NCI-H2227 (cell line): ENCODE measurements at regions not wholly inside any gene's neighbourhood (a gene's known extent, or its start where the extent isn't known, plus 50 kb on each side); places are given as distances from the start of the nearest gene placed in this dataset.
A peak's percentile ranks its signal among the peaks of the same experiment; 100 is the strongest.

ENCODE experiments used
- DNase-seq: peaks from one replicate; lab custom pipeline; 2025; ENCODE audit not compliant: unreplicated experiment; lab: John Stamatoyannopoulos, UW

DNA sequence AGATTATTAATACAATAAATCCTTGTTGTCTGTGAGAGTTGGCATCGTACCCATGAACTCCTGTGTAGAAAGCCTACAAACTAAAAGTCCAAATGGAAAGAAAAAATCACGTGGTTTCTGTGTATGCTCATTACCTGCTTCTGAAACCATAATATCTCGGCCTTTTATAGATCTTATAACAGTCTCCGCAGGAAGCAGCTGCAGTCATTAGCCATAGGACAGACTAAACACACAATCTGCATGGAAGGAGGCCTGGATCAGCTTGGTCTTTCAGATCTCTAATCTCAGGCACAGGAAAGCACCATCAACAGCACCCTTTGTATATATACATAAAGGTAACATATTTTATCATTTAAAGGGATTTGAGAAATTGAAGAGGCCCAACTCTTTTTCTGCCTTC is 508.9 kb upstream of the TCF4 start:
- no peak for DNase-seq

DNA sequence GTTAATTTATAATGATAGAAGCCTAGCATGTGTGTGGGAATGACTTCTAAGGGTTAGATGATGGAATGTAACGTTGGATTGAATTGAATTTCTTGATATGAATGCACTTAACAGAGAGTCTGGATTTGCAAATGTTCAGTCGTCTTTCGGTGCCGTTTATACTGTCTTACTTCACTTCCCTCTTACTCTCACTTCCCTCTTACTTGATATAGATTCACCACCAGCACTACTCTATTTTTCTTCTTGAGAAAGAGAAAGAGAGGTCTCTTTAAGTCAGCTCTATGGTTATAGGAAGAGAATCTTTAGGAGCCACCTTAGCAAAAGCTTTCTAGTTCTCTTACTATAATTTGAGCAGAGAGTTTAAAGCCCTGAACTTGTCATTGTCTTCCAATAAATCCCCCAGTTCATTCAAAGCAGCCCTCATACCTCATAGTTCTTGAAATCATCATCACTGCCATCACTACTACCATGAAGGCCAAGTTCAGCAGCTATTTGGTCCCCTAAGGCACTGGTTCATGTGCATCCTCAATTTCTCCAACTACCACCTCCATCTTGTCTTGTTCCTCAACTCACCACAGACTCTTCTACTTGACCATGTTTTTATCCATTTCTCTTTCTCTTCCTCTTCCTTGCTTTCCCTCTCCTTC is 501.7 kb upstream of the TCF4 start:
- DNase-seq: no peak

DNA sequence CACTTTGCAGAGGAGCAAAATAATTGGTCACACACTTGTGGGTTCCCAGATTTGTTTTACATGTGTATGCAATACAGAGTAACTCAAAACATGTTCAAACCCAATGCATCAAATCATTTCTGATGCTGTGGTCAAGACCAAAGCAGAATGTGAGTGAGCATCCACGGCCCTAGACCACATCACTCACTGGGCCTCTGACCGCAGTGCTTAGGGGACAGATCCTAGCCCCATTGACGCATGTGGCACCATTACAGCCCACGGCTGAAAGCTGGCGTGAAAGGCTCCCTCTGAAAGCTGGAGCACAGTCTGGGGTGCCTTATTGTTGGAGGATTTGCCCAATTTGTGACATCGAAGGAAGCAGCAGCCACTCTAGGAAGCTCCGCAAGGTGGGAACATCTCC is 498.8 kb upstream of the TCF4 start:
- DNase-seq: no peak

DNA sequence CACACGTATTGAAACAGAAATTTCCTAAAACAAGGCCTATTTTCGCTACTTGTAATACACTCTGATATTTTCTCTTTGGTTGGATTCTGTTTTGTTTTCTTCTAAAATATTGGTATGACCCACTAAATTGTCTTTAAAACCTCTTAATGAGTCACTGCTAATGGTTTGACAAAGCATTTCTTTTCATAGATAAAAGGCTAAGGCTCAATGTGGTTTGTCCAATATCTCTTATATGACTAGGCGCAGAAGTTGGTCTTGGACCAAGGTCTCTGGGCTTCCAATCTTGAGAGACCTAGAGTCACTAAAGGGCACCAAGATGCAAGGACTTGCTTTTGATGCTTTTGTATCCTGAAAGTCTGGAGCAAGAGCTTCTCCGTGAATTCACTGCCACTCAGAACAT is 498.2 kb upstream of the TCF4 start:
- DNase-seq: no peak

DNA sequence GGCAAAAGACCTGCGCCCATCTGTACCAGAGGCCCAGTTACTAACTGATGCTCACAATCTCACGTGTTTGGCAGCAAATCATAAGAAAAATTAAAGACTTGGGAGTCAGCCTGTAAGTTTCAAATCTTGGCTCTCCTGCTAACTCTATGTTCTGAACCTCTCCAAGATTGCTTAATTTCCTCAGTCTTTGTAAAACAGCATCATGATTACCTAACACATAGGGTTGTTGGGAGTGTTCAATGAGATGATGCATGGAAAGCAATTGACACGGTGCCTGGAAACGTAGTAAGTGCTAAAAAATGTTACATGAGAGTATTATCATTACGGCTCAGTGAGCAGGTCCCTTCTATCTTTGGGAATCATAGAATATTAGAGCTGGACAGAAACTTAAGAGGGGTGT is 497.6 kb upstream of the TCF4 start:
- no peak for DNase-seq

DNA sequence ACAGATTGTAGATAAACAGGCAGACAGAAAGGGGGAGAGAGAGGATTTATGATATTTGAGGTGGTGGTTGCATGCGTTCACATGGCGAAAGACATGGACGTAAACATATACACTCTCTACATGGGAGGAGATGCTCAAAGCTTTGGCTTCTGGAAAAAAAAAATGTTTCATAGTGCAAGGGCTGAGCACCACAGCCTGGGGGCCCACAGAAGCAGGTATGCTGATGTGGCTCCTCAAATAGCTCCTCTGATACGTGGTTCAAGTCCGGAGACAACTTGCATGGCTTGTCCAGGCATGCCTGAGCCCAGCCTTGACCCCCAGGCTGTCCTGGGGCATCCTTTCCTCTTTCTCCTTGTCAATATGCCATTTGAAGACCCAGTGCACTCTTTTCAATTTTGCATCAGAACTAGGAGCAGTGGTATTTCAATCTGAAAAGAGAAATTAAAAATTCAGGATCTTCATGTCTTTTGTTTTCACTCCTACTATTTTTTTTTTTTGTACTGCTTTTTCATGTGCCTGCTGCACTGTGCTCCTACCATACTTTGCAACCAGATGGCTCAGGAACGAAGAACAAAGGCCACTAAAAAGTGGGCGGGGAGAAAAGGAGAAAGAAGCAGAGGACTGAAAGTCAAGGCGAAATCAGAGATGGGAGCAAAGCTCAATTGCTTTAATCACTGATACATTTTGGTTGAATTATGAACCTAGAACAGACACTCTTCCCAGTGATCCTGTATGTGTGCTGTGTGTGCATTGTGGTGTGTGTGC is 495.7 kb upstream of the TCF4 start:
- DNase-seq: peak; percentile 43

DNA sequence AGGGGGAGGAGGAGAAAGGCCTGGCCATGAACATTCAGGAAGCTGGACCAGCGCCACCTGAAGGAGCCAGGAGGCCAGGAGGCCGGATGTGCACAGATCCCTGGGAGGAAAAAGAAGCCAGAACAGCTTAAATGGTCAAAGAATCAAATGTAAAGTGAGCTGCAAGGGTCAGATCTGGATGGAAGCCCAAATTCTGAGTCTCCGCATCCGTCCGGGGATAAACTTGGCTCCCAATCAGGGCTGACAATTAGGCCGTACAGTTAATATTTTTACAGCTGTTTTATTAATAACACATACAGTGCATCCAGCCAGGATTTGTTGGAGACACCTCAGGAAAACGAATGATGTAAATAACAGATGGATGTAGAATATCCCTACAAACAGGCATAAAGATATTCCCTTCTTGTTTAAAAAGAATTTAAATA is 495.1 kb upstream of the TCF4 start:
- no peak for DNase-seq

DNA sequence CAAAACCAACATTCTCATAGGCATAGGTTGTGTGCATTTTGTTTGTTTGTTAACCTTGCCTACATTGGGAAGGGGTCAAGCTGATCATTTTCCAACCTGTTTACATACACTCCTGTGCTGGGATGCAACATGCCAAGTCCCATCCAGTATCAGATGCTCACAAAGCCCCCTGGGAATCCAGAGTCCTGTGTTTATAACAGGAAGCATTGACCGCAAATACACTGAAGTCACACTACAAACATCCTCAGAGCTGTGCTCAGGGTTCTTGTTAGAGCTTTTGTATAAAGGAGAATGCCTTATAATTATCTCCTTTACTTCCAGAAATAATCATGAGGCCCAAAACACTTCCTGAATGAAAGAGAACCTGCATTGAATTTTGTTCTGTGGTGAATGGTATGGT is 488.7 kb upstream of the TCF4 start:
- no peak for DNase-seq

DNA sequence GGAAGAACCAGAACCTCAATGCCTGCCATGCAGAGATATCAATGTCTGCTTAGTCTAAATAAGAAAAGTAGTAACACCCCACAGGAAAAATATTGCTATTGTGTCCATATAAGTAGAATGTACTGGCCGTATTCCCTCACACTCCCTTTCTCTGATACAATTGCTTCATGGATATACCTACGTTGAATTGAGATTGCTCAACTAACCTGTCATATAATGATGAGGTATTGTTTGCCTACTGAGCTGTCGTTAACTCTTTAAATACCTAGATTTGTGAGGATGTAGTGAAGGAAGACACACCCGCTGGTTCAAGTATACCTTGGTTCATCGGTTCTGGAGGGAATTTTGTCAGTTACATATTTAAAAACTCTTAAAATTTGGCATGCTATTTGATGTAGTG is 480.7 kb upstream of the TCF4 start:
- no peak for DNase-seq

DNA sequence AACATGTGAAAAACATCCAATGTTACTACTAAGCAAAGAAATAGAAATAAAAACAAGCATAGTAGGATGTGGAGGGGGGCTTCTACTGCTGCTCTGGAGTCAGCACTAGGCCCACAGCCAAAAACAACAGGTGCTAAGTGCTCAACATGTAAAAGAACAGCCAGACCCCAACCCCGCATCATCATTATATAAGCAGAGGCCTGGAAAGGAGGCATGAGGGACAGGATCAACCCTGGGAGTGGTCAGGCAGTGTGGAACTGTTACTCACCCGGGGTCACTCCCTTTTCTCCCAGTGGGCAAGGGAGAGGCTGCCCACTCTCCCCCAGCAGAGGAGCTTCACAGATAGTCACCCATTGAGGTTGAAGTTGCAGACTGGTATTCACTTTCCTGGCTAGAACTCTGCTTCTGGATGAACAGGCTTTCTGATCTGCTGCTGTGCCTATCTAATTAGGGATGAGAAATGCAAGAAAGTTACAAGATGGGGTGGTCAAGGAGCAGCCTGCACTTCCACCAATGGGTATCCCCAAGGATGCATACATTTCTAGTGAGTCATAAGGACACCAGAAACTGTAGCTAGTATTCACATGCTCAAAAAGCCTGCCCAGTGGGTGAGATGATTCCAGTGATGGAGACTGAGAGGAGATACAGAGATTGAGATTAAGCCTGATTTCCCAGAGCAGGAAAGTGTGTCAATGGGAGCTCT is 480.1 kb upstream of the TCF4 start:
- no peak for DNase-seq

DNA sequence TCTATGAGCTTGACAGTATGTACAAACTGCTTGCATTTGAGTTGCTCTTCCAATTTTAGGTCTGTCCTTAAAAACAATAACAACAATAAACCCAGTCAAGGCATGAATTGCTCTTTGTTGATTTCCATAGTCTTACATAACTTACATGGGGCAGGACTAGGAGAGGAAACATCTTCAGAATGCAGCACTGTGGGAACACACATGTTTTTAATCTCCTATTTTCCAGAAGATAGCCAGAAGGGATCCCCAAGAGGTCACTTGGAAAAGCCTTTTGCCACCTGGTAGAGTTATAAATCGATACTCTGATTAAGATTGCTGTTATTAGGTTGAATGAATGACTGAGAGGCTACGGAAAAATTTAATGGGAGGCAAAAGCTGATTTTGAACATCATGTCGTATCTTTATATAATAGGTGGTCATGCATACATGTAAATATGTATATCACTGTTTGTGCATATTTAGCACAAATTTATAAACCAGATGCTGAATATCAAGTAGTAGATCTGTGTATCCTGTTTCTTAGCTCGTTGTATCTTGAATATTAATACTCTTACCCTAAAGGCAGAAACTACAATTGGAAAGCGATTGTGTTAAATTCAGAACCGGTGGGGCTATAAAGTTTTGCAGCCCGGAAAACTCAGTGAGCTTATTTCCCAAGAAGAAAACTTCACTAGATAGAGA is 479.4 kb upstream of the TCF4 start:
- DNase-seq: no peak

DNA sequence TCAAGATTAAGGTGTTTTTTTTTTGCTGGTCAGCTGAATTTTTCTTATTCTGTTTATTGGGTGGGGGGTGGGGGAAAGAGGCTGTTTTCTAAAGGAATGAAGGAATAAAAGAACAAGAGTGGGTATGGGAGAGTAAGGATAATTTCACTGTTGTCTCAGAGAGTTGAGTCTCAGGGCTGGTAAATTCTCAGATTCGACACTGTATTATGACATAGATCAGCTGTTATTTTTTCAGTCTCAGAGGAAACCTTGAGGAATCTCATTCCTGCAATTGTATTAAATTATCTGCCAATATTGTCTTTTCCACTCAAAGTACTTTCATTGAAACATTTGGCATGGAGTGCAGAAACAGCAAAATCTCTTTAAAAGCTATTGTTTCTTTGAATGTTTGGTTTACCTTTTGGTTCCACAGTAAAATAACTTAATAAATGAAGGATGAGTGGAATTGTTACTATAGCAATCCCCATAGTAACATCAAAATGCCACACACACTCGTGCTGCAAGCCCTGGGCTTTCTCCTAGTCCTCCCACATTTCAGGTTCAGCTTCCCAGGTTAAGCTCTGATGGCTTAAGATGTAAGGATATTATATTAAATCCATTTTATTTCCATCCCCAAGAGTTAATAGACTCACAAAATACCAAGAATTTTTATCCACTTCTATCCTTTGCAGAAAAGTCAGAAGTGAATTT is 478.7 kb upstream of the TCF4 start:
- DNase-seq: no peak

DNA sequence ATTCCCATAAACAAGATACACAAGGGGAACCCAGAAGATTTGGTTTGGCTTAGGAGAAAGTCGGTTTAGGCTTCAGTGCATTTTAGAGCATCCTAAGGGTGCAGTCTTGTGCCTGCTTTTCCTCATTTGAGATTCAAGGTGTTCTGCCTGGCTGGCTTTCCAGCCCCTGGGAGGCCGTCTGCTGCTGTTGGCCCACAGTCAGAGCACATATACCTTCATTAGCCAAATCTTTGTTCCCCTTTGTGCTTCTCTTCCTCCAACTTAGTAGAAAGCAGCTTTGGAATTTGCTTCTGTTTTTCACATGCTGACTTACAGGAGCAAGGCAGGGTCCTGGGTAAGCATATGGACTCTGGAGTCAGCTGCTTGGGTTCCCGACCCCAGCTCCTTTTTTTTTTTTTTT is 477.1 kb upstream of the TCF4 start:
- DNase-seq: no peak

DNA sequence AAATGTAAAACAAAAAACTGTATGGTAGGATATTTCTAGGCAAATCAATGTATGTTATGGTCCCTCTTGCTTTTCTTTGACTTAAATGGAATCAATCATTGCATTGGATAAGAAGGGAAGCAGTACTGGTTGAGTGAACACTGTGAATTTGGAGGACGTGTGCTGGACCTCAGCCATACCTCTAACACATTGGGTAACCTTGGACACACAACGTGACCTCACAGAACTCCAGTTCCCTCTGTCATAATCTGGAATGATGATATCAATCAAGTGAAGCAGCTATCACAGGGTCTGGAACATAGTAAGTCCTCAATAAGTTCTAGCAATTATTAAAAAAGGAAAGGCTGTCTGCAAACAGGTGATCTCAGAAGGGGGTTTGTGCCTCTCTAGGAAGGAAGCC is 474.9 kb upstream of the TCF4 start:
- DNase-seq: no peak

DNA sequence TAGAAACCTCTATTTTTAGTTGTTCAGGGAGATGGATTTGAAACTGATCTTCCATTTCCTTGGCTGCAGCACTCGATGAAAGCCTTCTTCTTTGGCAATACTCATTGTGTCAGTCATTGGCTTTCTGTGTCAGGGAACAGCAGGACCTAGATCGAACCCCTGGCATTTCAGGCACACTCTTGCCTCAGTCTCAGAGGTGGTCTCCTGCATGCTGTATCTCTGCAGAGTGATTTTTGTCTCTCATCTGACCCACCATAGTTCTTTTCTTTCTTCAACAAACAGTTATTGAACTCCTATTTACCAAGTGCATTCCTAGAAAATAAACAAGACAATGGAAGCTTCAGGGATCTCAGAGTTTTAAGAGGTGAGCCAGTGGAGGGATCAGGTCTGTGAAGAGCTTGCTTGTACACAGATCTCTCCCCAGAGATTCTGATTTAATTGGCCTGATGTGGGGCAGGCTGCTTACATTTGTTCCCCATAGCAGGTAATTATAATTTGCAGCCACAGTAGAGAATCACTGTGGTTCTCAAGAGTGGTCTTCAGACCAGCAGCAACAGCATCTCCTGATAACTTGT is 473.1 kb upstream of the TCF4 start:
- no peak for DNase-seq

DNA sequence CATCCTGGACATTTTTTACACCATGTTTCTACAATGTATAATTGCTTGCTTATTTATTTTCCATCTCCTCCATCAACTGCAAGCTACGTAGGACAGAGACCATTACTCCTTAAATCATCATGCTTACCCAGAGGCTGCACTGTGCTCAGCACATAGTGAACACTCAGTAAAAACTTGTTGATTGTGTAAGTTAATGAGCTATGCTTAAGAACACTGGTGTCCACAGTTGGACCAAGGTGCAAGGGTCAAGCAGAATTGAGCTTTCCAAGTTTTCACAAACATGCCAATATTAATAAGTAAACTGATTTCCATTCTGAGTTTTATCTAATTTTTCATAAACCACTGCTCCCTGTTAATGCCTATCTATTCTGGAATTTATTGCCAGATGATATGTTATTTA is 464.2 kb upstream of the TCF4 start:
- no peak for DNase-seq

DNA sequence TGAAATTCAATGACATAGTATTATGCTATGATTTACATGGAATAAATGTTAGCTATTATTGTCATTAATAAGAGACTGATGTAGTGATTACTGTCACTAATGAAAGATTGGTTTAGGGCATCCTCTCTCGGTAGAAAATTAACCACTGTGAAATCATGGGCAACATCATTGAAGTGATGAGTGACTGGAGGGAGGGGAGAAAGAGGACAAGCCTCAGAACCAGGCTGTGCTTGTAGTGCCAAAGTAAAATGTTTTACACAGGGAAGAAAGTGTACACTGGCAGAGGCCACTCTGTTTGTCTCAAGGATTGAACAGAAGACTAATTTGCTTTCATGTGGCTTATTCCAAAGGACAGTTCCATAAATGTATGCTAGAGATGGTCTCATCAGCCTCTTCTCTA is 456.2 kb upstream of the TCF4 start:
- DNase-seq: no peak

DNA sequence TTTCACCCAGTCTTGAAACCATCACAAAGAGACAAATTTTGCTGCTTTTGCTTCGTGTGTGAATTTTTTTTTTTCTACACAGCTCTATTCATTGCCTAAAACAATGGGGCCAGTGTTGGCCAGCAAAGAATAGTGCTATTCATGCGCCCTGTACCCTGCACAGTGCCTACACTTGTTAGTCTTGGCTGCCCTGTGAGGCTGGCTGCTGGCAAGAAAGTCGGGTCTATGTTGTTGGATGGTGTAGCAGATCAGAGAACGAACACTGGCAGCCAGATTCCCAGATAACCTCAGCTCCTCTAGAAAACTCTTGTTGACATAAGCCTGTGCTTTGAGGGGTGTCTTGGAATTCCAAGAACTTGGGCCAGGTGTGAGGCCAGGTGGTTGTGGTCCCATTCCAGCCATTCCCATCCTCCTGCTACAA is 455.7 kb upstream of the TCF4 start:
- no peak for DNase-seq

DNA sequence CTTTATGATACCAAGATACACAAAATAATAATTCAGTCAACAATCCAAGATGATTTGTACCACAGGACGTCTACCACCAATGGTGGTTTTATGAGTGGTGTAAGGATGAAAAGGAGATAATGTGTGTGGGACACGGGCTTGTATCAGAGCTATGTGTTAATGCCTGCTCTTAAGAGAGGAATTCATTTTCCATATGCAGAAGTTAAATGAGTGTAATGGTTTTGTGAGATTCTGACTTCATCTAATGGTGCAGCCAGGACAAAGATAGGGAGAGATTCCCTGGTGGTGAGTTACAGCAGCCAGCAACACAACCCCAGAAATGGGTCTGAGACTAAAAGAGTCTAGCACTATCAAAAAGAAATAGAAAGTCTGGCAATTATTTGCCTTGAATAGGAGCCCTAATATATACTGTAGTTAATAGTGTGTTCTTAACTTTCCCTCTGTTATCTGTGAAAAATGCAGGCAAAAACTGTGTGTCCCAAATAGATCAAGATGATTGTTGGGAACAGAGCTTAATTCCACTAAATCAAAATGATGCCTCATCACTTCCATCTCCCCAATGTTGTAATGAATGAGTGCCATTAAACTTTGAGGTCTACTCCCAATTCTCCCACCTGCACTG is 455.0 kb upstream of the TCF4 start:
- DNase-seq: no peak
